ENCODE measurements at regions not wholly inside any gene's neighbourhood (a gene's known extent, or its start where the extent isn't known, plus 50 kb on each side); places are given as distances from the start of the nearest gene placed in this dataset.

- TF ChIP-seq YY1 (IDR thresholded peaks at IDR 0.05; ENCODE audit: insufficient read depth, insufficient read length) (no peak), ZNF274 (IDR thresholded peaks at IDR 0.05; ENCODE audit: low read depth, low read length) (no peak)
Measured at GRCh38 chr16:87212026-87212425, 105.2 kb downstream of the C16orf95 start.
